Astrocyte (in vitro differentiated cells and primary cell): ENCODE measurements at regions not wholly inside any gene's neighbourhood (a gene's known extent, or its start where the extent isn't known, plus 50 kb on each side); places are given as distances from the start of the nearest gene placed in this dataset.

Experiments
- CTCF ChIP-seq: IDR thresholded peaks from 2 replicates; pipeline ENCODE4 v1.5.1; 2011; ENCODE audit warnings: low read depth, mild to moderate bottlenecking, inconsistent platforms, low read length, moderate library complexity; ENCODE audit not compliant: insufficient read depth
- EZH2 ChIP-seq: IDR thresholded peaks from 2 replicates; pipeline ENCODE4 v1.6.1; 2012; ENCODE audit warnings: mild to moderate bottlenecking, low read length, inconsistent platforms; ENCODE audit not compliant: insufficient read depth

GRCh38 chr2:12797815-12798214 is 81.1 kb downstream of the TRIB2 start:
- TF ChIP-seq CTCF = no peak
- no peak for TF ChIP-seq EZH2
